Keratinocyte (primary cell): ENCODE measurements at regions not wholly inside any gene's neighbourhood (a gene's known extent, or its start where the extent isn't known, plus 50 kb on each side); places are given as distances from the start of the nearest gene placed in this dataset.
A peak's percentile ranks its signal among the peaks of the same experiment; 100 is the strongest.

Experiments used
- DNase-seq: peaks from one replicate; pipeline ENCODE4 v3.0.0-alpha.2; 2011; ENCODE audit warnings: low read depth, missing footprints, low spot score
- FAIRE-seq: peaks from 2 replicates; lab custom pipeline; 2011; peaks lifted over from hg19 to GRCh38; lab: Jason Lieb, UNC
- H2AFZ ChIP-seq: 2 replicates; pipeline ENCODE4 v1.6.0; 2012; ENCODE audit warnings: low read length, control low read depth, inconsistent platforms; ENCODE audit not compliant: control insufficient read depth
- H3K27ac ChIP-seq: 2 replicates; pipeline ENCODE4 v1.5.1; 2011; ENCODE audit warnings: low read length; ENCODE audit not compliant: control insufficient read depth, insufficient read depth
- H3K27me3 ChIP-seq: 3 replicates; pipeline ENCODE4 v1.6.0; 2011; ENCODE audit warnings: low read length; ENCODE audit not compliant: control insufficient read depth, insufficient read depth; ENCODE audit errors: extremely low read depth
- H3K36me3 ChIP-seq, 2 experiments: 2 replicates in 1 of 2; 3 replicates in 1 of 2; pipeline ENCODE4 v1.5.1; 2011; ENCODE audit warnings: low read length in 2 of 2, mild to moderate bottlenecking in 1 of 2; ENCODE audit not compliant: control insufficient read depth in 2 of 2, insufficient read depth in 2 of 2; ENCODE audit errors: extremely low read depth in 1 of 2
- H3K4me1 ChIP-seq: 3 replicates; pipeline ENCODE4 v1.5.1; 2011; ENCODE audit warnings: low read length; ENCODE audit not compliant: control insufficient read depth, insufficient read depth; ENCODE audit errors: extremely low read depth
- H3K4me2 ChIP-seq: 3 replicates; pipeline ENCODE4 v1.6.0; 2011; ENCODE audit warnings: low read depth, low read length; ENCODE audit not compliant: control insufficient read depth, insufficient read depth; ENCODE audit errors: extremely low read depth
- H3K4me3 ChIP-seq, 3 experiments: fragments of 200-600 bp in 1 of 3; sonication (generic) in 1 of 3; 2 replicates in 2 of 3; 3 replicates in 1 of 3; pipeline ENCODE4 v1.5.1; 2011 to 2016; ENCODE audit warnings: low read length in 3 of 3, mild to moderate bottlenecking in 3 of 3, control low read depth in 2 of 3, inconsistent platforms in 1 of 3, low read depth in 1 of 3, mixed read lengths in 1 of 3, mixed run types in 1 of 3, moderate library complexity in 1 of 3; ENCODE audit not compliant: control insufficient read depth in 2 of 3, insufficient read depth in 2 of 3; ENCODE audit errors: extremely low read depth in 1 of 3
- H3K79me2 ChIP-seq: 2 replicates; pipeline ENCODE4 v1.6.0; 2012; ENCODE audit warnings: low read length; ENCODE audit not compliant: control insufficient read depth, insufficient read depth
- H3K9ac ChIP-seq: 3 replicates; pipeline ENCODE4 v1.6.0; 2011; ENCODE audit warnings: low read length; ENCODE audit not compliant: control insufficient read depth, insufficient read depth; ENCODE audit errors: extremely low read depth
- H3K9me1 ChIP-seq: 3 replicates; pipeline ENCODE4 v1.6.0; 2011; ENCODE audit warnings: low read length; ENCODE audit not compliant: control insufficient read depth, insufficient read depth; ENCODE audit errors: extremely low read depth
- H3K9me3 ChIP-seq: 2 replicates; pipeline ENCODE4 v1.5.1; 2012; ENCODE audit warnings: low read depth, low read length; ENCODE audit not compliant: control insufficient read depth
- H4K20me1 ChIP-seq: 3 replicates; pipeline ENCODE4 v1.6.0; 2011; ENCODE audit warnings: low read length; ENCODE audit not compliant: control insufficient read depth, insufficient read depth; ENCODE audit errors: extremely low read depth
- CTCF ChIP-seq, 3 experiments: IDR thresholded peaks in 1 of 3; conservative IDR thresholded peaks in 1 of 3; optimal IDR thresholded peaks in 1 of 3; 2 replicates in 2 of 3; 3 replicates in 1 of 3; pipeline versions ENCODE3 to v1.5.1; 2011; ENCODE audit warnings: low read length in 3 of 3, mild to moderate bottlenecking in 3 of 3, moderate library complexity in 2 of 3, control low read depth in 1 of 3, inconsistent platforms in 1 of 3; ENCODE audit not compliant: insufficient read depth in 2 of 3; ENCODE audit errors: extremely low read depth in 1 of 3
- EZH2 ChIP-seq: IDR thresholded peaks from one replicate; pipeline ENCODE4 v1.6.1; 2012; ENCODE audit warnings: inconsistent platforms, mild to moderate bottlenecking, low read length, moderate library complexity
- dilution Hi-C: fragments of 300-500 bp; cut with MboI; formaldehyde crosslinking; loops from one replicate; pipeline ENCODE4 v1.7.0; 2020; ENCODE audit warnings: low sequenced_read_pairs; ENCODE audit not compliant: extremely low pct_ligation_motif_present

- no peak overlapping the region for H2AFZ ChIP-seq
- no peaks in the 10 kb centered on the region for H3K9me3 ChIP-seq
- H3K27me3 ChIP-seq = no peaks in the 10 kb centered on the region
- H3K9me1 ChIP-seq = no peaks in the 10 kb centered on the region
- no peaks in the 10 kb centered on the region for H4K20me1 ChIP-seq
- H3K79me2 ChIP-seq = no peaks in the 10 kb centered on the region
- H3K27ac ChIP-seq = no peak overlapping the region
- no peak for FAIRE-seq
- H3K9ac ChIP-seq = no peak overlapping the region
- dilution Hi-C loops = no loop called here
- no peaks in the 10 kb centered on the region for H3K36me3 ChIP-seq
- no peak overlapping the region for H3K4me3 ChIP-seq
- TF ChIP-seq EZH2 = no peak
- TF ChIP-seq CTCF (optimal IDR thresholded peaks at IDR 0.05 in 1 of 3, IDR thresholded peaks at IDR 0.05 in 1 of 3, conservative IDR thresholded peaks at IDR 0.05 in 1 of 3; ENCODE audit: extremely low read depth in 1 of 3, insufficient read depth in 2 of 3, low read length in 3 of 3) = no peak
- H3K4me2 ChIP-seq = no peak overlapping the region
- peaks cover 8% of the 10 kb centered on the region for H3K4me1 ChIP-seq
- DNase-seq = no peak
These were observed 224.8 kb upstream of the B3GALT2 start for GRCh38 chr1:193411215-193411614.

DNA sequence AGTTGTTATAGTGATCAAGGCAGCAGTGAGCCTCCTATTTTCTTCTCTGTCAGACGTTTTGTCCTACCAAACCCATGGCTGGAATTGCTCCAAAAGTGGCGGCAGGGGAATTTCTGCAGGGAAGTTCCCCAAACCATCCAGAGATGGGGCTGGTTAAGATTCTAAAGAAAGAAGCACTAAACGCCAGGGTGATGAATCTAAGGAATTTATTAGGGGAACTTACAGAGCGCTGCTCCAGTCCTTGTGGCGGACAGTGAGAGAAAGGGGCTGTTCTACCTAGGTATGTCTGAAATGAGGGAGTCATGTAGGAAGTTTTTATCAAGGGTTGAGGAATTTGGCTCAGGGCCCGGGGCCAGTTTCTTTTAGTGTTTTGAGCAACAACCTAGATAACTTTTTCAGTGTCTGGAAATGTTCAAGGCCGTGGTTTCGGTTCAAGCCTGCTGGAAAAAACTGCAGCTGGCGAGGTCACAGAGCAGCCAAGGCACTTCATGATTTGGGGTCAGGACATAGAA lies 222.4 kb upstream of the B3GALT2 start:
- Histone ChIP-seq H2AFZ (peak overlapping the region; percentile 79), H3K27ac (peak overlapping the region; percentile 8)

More for the DNA sequence above, 222.4 kb upstream of the B3GALT2 start:
- dilution Hi-C loops = no loop called here
- TF ChIP-seq EZH2 (no peak), CTCF (optimal IDR thresholded peaks at IDR 0.05 in 1 of 3, IDR thresholded peaks at IDR 0.05 in 1 of 3, conservative IDR thresholded peaks at IDR 0.05 in 1 of 3; ENCODE audit: extremely low read depth in 1 of 3, insufficient read depth in 2 of 3, low read length in 3 of 3) (no peak)
- Histone ChIP-seq H3K79me2 (no peaks in the 10 kb centered on the region), H3K4me2 (peak overlapping the region; percentile 77), H3K9ac (peak overlapping the region; percentile 37), H3K4me1 (peaks cover 8% of the 10 kb centered on the region), H3K27me3 (no peaks in the 10 kb centered on the region), H3K9me3 (no peaks in the 10 kb centered on the region), H3K9me1 (no peaks in the 10 kb centered on the region), H3K4me3 (peak overlapping the region in 2 of 3 experiments; percentile 42 to 49), H4K20me1 (no peaks in the 10 kb centered on the region), H3K36me3 (no peaks in the 10 kb centered on the region)
- no peak for FAIRE-seq
- DNase-seq = peak; percentile 21
